HL-60 (cell line): ENCODE measurements at regions not wholly inside any gene's neighbourhood (a gene's known extent, or its start where the extent isn't known, plus 50 kb on each side); places are given as distances from the start of the nearest gene placed in this dataset.

Experiments used
- DNase-seq, 2 experiments: peaks; one replicate each; pipeline ENCODE4 v3.0.0-alpha.2; 2010 to 2020; ENCODE audit warnings: low read depth in 1 of 2, low spot score in 1 of 2
- H3K27ac ChIP-seq: fragments of 250-450 bp; sonication (Bioruptor Pico); replicated peaks from 2 replicates; pipeline ENCODE4 v1.5.1; 2020; ENCODE audit warnings: mild to moderate bottlenecking, moderate library complexity
- H3K27me3 ChIP-seq: fragments of 250-450 bp; sonication (Bioruptor Pico); 2 replicates; pipeline ENCODE4 v1.5.1; 2021; ENCODE audit warnings: mild to moderate bottlenecking, moderate library complexity; ENCODE audit not compliant: insufficient read depth, poor library complexity, severe bottlenecking
- H3K4me3 ChIP-seq: replicated peaks from 2 replicates; pipeline ENCODE4 v1.5.1; 2011; ENCODE audit warnings: mild to moderate bottlenecking, control low read depth, low read length; ENCODE audit not compliant: insufficient read depth
- GABPA ChIP-seq: IDR thresholded peaks from 2 replicates; pipeline ENCODE4 v1.6.1; 2012; ENCODE audit warnings: low read depth
- POLR2AphosphoS5 ChIP-seq: IDR thresholded peaks from 2 replicates; pipeline ENCODE4 v1.6.1; 2012; ENCODE audit warnings: low read depth
- SPI1 ChIP-seq: IDR thresholded peaks from 2 replicates; pipeline ENCODE4 v1.6.1; 2012; ENCODE audit warnings: low read depth, mild to moderate bottlenecking, borderline replicate concordance
- TF ChIP-seq, protein P1 (sequence below): IDR thresholded peaks from 2 replicates; pipeline ENCODE4 v1.6.1; 2012; ENCODE audit warnings: low read depth; ENCODE audit not compliant: insufficient replicate concordance
- TF ChIP-seq, protein P2 (sequence below): IDR thresholded peaks from one replicate; pipeline ENCODE4 v1.5.1; 2011; ENCODE audit warnings: low read length, control low read depth, inconsistent platforms; ENCODE audit not compliant: insufficient read depth

DNA sequence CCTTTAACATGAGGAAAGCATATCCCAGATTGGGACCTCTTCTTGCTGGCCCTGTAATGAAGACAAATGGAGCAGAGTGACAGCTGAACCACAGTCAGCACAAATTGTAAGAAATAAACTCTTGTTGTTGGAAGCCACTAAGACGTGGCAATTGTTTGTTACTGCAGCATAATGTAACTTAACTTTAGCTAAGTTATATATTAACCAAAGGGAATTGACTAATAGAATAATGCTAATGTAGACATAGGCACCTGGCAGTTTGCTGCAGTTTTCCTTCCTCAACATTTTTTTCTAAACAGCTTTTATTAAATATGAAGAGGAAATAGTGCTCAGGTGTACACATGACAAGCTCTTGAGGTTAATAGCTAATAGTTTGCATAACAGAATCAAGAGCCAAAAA, 300.7 kb upstream of the SLC30A5 start:
- TF ChIP-seq POLR2AphosphoS5 (no peak), SPI1 (no peak), GABPA (no peak)
- TF ChIP-seq, protein P1, sequence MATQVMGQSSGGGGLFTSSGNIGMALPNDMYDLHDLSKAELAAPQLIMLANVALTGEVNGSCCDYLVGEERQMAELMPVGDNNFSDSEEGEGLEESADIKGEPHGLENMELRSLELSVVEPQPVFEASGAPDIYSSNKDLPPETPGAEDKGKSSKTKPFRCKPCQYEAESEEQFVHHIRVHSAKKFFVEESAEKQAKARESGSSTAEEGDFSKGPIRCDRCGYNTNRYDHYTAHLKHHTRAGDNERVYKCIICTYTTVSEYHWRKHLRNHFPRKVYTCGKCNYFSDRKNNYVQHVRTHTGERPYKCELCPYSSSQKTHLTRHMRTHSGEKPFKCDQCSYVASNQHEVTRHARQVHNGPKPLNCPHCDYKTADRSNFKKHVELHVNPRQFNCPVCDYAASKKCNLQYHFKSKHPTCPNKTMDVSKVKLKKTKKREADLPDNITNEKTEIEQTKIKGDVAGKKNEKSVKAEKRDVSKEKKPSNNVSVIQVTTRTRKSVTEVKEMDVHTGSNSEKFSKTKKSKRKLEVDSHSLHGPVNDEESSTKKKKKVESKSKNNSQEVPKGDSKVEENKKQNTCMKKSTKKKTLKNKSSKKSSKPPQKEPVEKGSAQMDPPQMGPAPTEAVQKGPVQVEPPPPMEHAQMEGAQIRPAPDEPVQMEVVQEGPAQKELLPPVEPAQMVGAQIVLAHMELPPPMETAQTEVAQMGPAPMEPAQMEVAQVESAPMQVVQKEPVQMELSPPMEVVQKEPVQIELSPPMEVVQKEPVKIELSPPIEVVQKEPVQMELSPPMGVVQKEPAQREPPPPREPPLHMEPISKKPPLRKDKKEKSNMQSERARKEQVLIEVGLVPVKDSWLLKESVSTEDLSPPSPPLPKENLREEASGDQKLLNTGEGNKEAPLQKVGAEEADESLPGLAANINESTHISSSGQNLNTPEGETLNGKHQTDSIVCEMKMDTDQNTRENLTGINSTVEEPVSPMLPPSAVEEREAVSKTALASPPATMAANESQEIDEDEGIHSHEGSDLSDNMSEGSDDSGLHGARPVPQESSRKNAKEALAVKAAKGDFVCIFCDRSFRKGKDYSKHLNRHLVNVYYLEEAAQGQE: no peak
- TF ChIP-seq, protein P2, sequence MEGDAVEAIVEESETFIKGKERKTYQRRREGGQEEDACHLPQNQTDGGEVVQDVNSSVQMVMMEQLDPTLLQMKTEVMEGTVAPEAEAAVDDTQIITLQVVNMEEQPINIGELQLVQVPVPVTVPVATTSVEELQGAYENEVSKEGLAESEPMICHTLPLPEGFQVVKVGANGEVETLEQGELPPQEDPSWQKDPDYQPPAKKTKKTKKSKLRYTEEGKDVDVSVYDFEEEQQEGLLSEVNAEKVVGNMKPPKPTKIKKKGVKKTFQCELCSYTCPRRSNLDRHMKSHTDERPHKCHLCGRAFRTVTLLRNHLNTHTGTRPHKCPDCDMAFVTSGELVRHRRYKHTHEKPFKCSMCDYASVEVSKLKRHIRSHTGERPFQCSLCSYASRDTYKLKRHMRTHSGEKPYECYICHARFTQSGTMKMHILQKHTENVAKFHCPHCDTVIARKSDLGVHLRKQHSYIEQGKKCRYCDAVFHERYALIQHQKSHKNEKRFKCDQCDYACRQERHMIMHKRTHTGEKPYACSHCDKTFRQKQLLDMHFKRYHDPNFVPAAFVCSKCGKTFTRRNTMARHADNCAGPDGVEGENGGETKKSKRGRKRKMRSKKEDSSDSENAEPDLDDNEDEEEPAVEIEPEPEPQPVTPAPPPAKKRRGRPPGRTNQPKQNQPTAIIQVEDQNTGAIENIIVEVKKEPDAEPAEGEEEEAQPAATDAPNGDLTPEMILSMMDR: no peak
- Histone ChIP-seq H3K27ac (no peak overlapping the region), H3K4me3 (no peak overlapping the region), H3K27me3 (no peaks in the 10 kb centered on the region)
- DNase-seq: no peak

DNA sequence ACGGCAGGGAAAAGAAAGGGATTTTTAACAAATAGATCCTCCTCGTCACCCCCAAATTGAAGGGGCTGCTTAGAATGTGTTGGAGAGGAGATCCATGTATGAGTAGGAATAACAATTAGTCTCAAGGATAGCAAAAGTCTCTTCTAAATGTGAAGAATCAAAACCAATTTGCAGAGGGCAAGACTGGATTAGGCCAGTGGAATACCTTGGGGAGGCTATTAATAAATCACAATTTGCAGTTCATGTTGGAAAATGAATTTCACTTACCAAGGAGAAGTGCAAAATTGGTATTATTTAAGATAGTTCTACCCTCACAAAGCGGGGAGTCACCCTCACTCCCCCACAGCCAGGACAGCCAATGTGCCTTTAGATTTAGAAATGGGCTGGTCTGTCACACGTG, 299.8 kb upstream of the SLC30A5 start:
- Histone ChIP-seq H3K4me3 (no peak overlapping the region), H3K27me3 (no peaks in the 10 kb centered on the region), H3K27ac (no peak overlapping the region)
- no peak for DNase-seq
- no peak for TF ChIP-seq SPI1
- TF ChIP-seq, protein P2: no peak
- TF ChIP-seq, protein P1: no peak
- TF ChIP-seq POLR2AphosphoS5: no peak
- no peak for TF ChIP-seq GABPA

DNA sequence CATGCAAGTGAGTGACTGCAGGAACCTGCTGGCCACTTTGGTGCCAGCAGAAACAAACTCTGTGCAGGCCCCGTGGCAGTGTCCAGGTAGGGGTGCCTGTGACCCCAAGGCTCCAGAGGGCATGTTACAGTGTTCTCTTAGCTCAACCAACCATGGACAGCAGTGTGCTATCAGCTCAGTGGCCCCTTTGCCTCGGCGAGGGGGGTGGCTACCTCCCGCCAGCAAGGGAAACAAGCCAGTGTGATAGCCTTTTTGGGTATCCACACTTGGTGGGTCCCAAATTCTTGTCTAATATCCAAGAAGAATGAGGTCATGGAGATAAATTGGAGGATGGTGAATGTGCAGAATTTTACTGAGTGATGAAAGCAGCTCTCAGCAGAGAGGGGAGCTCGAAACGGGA, 298.6 kb upstream of the SLC30A5 start:
- TF ChIP-seq, protein P1: no peak
- TF ChIP-seq POLR2AphosphoS5 (no peak), GABPA (no peak), SPI1 (no peak)
- TF ChIP-seq, protein P2: no peak

More for the DNA sequence above, 298.6 kb upstream of the SLC30A5 start:
- no peaks in the 10 kb centered on the region for H3K27me3 ChIP-seq
- no peak for DNase-seq
- H3K27ac ChIP-seq: no peak overlapping the region
- no peak overlapping the region for H3K4me3 ChIP-seq
